DOHH2 (cell line): ENCODE measurements at regions not wholly inside any gene's neighbourhood (a gene's known extent, or its start where the extent isn't known, plus 50 kb on each side); places are given as distances from the start of the nearest gene placed in this dataset.

Source experiments
- CTCF ChIP-seq: fragments of 200-600 bp; sonication (generic); IDR thresholded peaks from one replicate; pipeline ENCODE4 v1.5.1; 2014; ENCODE audit warnings: antibody characterized with exemption, mild to moderate bottlenecking, low read depth, low read length; ENCODE audit not compliant: poor library complexity, severe bottlenecking
- EZH2phosphoT487 ChIP-seq: fragments of 200-600 bp; sonication (generic); IDR thresholded peaks from 2 replicates; pipeline ENCODE4 v1.6.1; 2017; ENCODE audit warnings: borderline replicate concordance, mild to moderate bottlenecking, antibody characterized with exemption, low read length, moderate library complexity, mixed read lengths

DNA sequence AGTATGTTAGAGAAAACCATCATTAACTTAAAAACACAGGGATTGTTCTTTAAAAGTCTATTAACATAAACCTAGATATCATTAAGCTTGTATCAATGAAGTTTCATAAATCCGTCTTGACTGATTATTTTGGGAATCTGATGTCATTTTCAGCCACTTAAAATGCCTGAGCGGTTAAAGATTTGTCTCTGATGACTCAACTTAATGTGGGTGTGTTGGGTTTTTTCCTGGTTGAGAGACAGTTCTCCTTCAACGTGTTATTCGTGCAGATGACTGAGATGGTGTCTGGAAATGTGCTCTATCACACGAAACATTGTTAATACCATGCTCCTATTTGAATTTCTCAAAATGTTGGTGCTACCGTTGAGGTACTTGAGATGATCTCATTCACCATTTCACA lies 227.3 kb upstream of the TENM3 start:
- TF ChIP-seq CTCF: no peak
- TF ChIP-seq EZH2phosphoT487: no peak
